GM21619 (cell line): ENCODE measurements at regions not wholly inside any gene's neighbourhood (a gene's known extent, or its start where the extent isn't known, plus 50 kb on each side); places are given as distances from the start of the nearest gene placed in this dataset.
"Not testable (repeated sequence)": the region's sequence is repeated elsewhere in the genome, so short reads cannot be mapped to it uniquely, and the experiment has no call there.

ENCODE experiments used
- ATAC-seq: cut with Tn5 transposase; IDR thresholded peaks from one replicate; pipeline ENCODE4 v1.9.1; 2021; ENCODE audit not compliant: unreplicated experiment

DNA sequence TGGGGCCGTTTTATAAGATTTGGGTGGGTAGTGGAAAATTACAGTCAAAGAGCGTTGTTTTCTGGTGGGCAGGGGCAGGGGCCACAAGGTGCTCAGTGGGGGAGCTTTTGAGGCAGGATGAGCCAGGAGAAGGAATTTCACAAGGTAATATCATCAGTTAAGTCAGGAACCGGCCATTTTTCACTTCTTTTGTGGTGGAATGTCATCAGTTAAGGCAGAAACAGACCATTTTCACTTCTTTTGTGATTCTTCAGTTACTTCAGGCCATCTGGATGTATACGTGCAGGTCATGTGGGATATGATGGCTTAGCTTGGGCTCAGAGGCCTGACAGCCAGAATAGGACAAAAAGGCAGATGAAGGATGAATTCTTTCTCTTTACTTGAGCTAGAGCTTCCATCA lies 477.3 kb upstream of the NUDT12 start:
- ATAC-seq = not testable (repeated sequence)

DNA sequence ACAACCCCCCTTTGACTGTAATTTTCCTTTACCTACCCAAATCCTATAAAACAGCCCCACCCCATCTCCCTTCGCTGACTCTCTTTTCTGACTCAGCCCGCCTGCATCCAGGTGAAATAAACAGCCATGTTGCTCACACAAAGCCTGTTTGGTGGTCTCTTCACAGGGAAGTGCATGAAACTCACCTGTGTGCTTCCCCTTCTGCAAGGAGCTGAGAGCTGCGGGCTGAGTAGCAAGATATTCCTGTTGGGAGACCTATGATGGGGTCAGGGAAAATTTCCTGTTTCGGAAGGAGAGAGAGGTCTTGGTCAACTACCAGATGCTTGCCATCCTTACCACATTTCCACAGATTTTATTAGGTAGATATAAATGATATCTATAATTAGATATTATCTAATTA lies 474.5 kb upstream of the NUDT12 start:
- ATAC-seq = not testable (repeated sequence)

DNA sequence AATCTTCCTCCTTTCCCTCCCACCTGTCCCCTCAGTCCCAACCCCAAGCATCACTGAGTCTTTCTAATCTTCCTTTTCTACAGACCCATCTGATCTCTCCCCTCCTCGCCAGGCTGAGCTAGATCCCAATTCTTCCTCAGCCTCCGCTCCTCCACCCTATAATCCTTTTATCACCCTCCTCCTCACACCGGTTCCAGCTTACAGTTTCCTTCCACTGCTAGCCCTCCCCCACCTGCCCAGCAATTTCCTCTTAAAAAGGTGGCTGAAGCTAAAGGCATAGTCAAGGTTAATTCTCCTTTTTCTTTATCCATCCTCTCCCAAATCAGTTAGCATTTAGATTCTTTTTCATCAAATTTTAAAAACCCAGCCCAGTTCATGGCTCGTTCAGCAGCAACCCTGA lies 470.6 kb upstream of the NUDT12 start:
- ATAC-seq = not testable (repeated sequence)

DNA sequence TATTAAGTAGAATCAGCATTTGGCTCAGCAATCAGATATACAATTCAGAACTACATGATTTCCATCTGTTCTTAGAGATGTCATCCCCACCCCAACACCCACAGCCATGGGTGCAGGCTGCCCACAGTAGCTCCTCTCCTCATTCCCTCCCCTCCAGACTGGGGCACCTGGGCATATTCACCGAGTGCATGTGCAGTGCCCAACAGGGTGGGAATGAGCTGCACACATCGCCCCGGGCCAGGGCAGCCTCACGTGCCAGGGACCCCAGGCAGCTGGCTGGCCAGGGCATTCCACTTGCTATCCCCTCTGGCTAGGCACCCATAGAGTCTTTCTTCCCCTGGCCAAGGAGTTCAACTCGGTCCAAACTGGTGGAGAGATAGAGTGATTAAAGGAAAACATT lies 461.9 kb upstream of the NUDT12 start:
- ATAC-seq = no peak

DNA sequence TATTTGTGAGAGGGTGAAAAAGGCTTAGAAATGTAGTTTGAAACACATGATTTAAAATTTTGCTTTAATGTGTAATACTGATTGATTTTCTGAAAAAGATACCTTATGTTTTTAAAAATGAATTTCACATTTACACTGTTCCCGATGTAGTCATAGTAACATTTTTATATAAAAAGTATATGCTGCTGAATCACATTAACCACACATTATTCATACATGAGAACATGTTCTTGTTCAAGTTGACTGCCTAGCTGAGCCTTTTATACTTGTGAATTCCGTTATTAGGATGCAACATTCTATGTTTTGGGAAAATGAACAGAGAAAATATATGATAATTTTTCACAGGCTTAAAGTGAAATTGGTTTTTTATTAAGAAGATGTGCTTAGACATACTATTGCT lies 461.1 kb upstream of the NUDT12 start:
- ATAC-seq = no peak

DNA sequence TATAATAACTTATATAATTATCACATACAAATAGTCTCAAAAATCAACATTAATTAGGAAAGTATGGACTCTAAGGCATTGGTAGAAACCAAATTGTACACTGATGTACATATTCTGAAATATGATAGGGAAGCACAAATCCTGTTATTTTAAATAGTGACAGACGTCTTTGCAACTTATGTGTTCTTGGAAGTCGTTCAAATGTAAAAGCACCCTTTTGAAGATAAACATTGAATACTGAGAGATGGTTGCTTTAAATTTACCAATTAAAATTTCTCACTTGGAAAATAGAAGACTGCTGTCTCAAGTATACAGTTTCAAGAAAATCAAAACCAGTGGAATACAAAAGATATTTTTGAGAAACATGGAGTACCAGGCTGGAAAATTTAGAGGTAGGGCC lies 457.4 kb upstream of the NUDT12 start:
- no peak for ATAC-seq

DNA sequence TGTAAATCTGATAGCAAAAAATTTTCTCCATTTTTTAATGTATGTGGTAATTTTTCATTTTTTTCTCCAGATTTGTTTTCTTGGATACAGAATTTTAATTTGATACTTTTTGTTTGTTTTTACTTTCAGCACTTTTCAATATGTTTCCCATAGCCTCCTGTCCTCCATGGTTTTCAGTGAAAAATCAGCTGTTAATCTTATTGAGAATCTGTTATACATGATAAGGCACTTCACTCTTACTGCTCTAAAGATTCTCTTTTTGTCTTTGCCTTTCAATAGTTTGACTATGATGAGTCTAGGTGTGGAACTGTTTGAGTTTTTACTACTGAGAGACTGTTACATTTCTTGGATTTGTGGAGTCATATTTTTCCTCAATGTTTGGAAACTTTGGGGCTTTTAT lies 455.7 kb upstream of the NUDT12 start:
- no peak for ATAC-seq

DNA sequence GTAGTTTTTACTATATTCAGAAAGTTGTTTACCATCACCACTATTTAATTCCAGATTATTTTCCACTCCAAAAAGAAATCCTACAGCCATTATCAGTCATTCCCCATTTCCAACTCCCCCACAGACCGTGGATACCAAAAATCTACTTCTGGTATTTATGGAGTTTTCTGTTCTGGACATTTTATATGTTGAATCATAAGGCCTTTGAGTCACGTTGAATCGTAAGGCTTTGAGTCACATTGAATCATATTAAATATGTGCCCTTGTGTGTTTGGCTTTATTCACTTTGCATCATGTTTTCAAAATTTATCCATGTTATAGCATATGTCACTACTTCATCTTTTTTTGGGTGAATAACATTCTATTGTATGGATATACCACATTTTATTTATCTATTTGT lies 454.1 kb upstream of the NUDT12 start:
- no peak for ATAC-seq

DNA sequence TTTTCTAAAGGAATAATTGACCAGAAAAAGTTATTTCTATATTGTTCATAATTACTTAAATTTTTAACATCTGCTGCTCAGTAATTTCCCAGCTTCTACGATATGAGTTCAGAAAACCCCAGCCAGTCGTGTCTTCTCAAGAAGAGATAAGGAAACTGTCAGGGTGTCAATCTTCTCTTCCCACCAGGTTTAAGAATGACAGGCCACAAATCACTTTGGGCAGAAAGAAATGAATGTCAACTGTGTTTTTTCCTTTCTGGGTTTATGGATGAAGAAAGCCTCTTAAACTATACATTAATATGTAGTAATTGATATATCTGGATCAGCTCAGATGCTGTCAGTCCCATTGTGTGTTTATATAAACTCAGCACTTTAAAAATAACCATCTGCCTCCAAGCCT lies 453.2 kb upstream of the NUDT12 start:
- no peak for ATAC-seq

DNA sequence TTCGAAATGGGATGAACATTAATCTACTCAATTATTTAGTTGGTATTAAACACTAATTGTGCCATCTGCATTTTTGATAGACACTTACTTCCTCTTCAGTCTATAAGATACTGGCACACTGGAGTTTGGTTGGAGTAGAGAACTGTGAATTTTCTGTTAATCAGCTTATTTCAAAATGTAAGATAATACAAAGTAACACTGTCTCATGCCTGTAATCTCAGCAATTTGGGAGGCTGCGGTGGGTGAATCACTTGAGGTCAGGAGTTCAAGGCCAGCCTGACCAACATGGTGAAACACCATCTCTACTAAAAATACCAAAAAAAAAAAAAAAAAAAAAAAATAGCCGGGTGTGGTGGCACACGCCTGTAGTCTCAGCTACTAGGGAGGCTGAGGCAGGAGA lies 440.2 kb upstream of the NUDT12 start:
- ATAC-seq = not testable (repeated sequence)

DNA sequence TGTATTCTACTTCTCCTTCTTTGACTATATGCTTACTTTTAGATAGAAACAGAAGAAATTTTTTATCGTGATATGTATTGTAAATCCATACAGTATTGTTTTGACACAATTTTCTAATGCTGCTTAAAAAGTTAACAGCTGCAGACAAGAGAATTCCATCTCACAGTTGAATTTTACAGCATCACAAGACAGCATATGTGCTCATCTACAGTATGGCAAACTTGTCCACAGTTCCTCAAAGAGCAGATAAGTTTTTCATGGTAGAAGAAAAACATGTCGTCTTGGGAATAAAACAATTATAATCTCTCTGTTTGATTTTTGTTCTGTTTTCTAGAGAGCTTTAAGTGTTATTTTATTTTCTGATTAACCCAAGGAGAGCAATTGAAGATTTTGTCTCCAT lies 438.5 kb upstream of the NUDT12 start:
- ATAC-seq = no peak

DNA sequence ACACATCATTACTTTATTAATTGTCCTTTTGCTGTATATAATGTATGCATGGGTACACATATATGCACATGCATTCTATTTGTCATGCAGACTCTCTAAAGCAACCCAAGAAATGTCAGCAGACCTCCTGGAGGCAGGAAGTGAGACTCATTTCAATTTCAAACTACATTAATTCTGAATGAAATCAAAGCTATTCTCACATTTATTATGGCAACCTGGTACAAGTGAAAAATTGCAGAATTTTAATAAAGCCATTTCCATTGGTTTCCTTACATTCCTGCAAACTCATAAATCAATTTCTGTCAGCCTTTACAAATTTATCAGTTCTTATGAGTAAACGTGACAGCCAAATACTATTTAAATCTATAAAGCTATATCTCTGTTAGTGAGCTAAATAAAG lies 430.4 kb upstream of the NUDT12 start:
- ATAC-seq = no peak

DNA sequence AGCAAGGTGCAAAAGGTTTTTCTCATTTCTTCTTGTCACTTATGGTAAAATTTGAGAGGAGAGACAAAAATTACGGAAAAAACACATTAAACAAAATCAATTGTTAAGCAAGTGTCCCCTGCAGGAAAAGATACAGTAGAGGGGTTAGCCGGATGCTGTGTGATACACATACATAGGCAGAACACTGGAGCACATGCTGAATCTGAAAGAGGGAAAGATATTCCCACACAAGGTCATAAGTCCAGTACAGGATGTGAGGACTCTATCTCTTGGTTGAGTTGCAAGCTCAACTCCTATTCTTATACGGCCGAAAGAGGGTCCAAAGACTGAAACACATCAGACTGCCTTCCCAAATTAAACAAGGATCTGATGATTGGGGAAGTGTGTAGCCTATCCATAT lies 427.5 kb upstream of the NUDT12 start:
- ATAC-seq = no peak

DNA sequence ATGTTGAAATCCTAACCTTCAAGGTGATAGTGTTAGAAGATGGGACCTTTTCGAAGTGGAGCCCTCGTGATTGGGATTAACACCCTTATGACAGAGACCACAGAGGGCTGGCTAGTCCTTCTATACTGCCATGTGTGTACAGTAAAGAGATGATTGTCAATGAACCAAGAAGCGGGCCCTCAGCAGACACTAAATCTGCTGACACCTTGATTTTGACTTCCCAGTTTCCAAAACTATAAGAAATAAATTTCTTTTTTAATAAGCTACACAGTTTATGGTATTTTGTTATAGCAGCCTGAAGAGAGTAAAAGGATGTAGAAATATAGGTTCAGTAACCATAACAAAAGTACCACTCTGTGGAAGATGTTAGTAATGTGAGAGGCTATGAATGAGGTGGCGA lies 419.0 kb upstream of the NUDT12 start:
- no peak for ATAC-seq

DNA sequence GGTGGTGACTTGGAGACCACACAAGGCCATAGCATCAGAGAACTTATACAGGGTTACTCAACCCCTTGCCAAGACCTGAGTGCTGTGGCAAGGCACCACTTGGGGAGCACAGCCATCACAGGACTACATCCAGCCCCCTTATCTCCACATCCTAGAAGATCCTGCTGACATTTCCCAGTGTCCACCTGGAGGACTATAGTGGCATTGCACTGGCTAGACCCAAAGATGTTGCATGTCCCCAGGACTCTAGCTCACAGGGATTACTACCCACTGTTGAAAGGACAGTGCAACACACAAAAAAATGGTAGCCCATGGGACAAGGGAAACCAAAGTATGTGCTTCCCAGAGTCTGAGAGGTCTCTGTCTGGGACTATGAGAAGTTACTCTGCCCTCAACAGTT lies 411.1 kb upstream of the NUDT12 start:
- ATAC-seq = no peak

DNA sequence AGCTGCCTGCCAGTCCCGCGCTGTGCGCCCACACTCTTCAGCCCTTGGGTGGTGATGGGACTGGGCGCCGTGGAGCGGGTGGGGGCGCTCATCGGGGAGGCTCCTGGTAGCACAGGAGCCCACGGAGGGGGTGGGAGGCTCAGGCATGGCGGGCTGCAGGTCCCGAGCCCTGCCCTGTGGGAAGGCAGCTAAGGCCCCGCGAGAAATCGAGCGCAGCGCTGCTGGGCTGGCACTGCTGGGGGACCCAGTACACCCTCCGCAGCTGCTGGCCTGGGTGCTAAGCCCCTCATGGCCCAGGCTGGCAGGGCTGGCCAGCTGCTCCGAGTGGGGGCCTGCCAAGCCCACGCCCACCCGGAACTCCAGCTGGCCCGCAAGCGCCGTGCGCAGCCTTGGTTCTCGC lies 403.7 kb upstream of the NUDT12 start:
- not testable (repeated sequence) for ATAC-seq

DNA sequence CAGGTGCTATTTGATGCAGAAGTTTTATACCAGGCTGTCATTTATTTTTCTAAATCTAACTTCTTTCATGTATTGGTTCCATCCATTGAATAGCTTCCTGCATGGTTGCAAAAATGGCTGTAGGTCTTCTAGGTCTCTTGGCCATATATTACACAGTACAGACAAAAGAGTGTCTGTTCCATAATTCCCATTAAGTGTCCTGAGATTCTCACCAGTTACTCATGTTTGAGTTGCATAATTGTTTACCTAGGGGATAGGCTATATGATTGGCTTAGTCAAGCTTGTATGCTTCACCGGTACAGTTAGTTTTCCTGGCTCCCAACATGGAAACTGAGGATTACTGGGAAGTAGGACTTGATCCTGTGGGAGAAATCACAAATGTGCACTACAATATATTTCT lies 399.4 kb upstream of the NUDT12 start:
- no peak for ATAC-seq

DNA sequence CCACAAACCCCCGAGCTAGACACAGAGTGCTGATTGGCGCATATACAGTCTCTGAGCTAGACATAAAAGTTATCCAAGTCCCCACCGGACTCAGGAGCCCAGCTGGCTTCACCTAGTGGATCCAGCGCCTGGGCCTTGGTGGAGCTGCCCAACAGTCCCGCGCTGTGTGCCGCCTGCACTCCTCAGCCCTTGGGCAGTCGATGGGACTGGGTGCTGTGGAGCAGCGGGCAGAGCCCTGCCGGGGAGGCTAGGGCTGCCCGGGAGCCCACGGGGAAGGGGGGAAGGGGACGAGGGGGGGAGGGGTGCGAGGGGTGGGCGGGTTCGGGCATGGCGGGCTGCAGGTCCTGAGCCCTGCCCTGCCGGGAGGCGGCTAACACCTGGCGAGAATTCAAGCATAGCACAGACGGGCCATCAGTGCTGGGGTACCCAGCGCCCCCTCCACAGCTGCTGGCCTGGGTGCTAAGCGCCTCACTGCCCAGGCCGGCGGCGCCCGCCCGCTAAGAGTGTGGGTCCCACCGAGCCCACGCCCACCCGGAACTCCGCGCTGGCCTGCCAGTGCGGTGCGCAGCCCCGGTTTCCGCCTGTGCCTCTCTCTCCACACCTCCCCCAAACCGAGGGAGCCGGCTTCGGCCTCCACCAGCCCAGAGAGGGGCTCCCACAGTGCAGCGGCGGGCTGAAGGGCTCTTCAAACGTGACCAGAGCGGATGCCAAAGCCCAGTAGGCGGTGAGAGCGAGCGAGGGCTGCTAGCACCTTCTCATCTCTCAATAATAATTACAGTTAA lies 391.2 kb upstream of the NUDT12 start:
- no peak for ATAC-seq

DNA sequence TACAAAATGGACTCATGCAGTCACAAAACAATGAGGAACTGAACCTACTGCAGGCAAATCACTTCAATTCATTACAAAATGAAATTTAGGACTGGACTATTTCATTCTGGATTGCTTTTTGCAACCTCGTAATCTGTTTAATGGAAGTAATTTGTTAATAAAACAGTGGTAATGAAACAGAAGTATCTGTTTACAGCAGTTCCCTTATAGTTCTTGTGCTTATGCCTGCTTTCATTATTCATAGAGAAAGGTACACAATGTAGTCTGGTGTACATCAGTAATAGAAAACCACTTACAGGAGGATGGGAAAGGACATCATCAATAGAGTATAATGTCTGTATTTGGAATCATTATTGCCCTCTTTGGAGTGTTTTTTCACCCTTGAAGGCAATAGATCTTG lies 389.2 kb upstream of the NUDT12 start:
- no peak for ATAC-seq

DNA sequence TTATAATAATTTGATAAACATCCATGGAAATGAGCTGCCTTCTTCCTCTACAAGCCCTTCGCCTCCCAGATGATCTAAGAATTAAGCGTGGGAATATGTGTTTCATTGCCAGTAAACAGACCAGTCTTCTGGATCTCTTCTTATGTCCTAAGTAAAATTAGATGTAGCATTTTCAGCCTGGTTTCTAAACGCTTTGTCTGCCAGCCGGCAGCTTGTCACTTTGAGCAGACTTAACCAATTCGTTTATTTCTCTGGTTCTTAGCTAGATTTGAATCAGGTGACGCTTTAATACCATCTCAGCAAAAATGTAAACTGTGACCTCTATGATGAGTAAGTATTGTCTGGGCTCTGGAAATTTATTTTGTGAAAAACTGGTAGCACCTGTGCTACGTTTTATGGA lies 380.6 kb upstream of the NUDT12 start:
- ATAC-seq = no peak

DNA sequence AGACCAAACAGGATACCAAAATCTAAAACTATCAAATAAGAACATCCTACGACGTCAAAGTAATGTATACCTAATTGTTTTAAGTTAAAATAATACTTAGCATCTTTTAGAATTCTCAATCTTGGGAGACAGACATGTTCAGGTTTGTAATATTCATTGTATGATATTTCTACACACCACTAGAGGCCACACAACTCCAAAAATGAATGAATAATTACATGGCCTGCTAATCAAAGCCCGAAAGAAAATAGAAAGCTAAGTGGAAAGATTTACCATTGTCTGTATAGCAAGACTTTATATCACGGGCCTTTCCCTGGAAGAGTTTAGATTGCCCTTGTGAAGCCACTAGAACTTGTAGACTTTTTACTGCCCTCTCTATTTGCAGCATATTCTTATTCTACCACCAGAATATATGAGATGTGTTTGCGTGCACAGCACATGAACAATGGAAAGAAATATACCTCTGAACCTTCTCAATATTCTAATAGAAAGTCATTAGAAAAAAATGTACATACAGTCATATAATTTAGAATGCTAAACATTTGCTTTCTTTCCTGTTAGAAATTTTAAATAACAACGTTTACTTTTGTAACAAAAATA lies 380.1 kb upstream of the NUDT12 start:
- ATAC-seq = no peak

DNA sequence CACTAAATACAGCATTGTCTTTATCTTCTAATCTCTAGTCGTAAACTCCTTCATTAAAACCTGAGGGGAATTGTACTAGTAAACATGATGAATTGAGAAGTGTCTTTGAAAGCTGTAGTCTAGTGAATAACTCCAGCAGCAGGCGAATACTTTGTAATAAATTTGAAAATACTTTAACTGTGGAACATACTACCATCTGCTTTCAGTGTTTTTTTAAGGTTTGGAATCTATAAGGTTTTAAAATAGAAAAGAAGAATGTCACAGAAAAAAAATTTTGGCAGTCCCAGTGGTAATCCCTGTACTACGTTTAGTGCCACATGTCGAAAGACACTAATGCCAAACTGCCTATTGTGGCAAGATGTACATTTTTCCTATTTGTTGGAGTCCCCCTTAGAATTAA lies 379.0 kb upstream of the NUDT12 start:
- no peak for ATAC-seq

DNA sequence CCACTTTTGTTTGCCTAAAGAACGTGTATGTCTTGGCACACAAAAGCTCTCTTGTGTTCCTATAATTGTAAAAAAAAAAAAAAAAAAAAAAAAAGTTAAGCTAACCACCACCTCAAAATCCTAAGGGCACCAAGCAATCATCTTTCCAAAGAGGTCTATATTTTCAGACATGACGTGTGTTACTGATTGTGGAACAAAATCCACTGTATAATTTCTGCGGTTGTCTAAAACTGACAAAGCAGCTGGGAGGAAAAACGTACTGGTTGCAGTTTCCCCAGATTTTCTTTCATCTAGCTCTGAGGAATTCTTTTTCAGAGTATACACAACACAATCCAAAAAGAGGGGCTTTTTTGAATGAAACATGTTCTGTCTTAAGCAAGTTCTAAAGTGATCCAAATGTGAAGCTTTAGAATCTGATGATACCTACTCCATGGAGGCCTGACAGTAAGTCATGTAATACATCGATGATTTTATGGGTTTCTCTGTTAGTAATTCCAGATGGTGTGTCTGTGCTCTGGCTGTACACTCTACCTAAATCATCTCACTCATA lies 375.6 kb upstream of the NUDT12 start:
- ATAC-seq = no peak
